Colonic mucosa (tissue), 4 donors: ENCODE measurements at regions not wholly inside any gene's neighbourhood (a gene's known extent, or its start where the extent isn't known, plus 50 kb on each side); places are given as distances from the start of the nearest gene placed in this dataset.

Experiments used
- DNase-seq: peaks from one replicate; pipeline ENCODE4 v3.0.0-alpha.2; 2020
- H3K27ac ChIP-seq: fragments of 200-600 bp; one replicate; pipeline ENCODE4 v1.8.0; 2021
- H3K27me3 ChIP-seq: fragments of 200-600 bp; one replicate; pipeline ENCODE4 v1.8.0; 2021
- H3K36me3 ChIP-seq: fragments of 200-600 bp; one replicate; pipeline ENCODE4 v1.8.0; 2021
- H3K4me1 ChIP-seq: fragments of 200-600 bp; one replicate; pipeline ENCODE4 v1.8.0; 2021; ENCODE audit warnings: mild to moderate bottlenecking
- H3K4me3 ChIP-seq: fragments of 200-600 bp; one replicate; pipeline ENCODE4 v1.8.0; 2021
- H3K9ac ChIP-seq, 2 donors: one replicate each; pipeline ENCODE4 v1.7.0; 2013; ENCODE audit warnings: control low read depth in 2 of 2, low read depth in 2 of 2, low read length in 2 of 2
- H3K9me3 ChIP-seq: fragments of 200-600 bp; one replicate; pipeline ENCODE4 v1.8.0; 2021
- intact Hi-C: fragments of 100-400 bp; cut with DNase I; formaldehyde crosslinking; loops from one replicate; pipeline ENCODE4 v1.14.1; 2022
- TF ChIP-seq, protein P1 (sequence below): fragments of 200-600 bp; IDR thresholded peaks from one replicate; pipeline ENCODE4 v1.8.0; 2022; ENCODE audit warnings: antibody characterized with exemption, mild to moderate bottlenecking
- donor health status: healthy.
- donor health status: DM: no; HTN: no; CAD: no.
- donor health status: DM: no; HTN: no; CAD: no.

DNA sequence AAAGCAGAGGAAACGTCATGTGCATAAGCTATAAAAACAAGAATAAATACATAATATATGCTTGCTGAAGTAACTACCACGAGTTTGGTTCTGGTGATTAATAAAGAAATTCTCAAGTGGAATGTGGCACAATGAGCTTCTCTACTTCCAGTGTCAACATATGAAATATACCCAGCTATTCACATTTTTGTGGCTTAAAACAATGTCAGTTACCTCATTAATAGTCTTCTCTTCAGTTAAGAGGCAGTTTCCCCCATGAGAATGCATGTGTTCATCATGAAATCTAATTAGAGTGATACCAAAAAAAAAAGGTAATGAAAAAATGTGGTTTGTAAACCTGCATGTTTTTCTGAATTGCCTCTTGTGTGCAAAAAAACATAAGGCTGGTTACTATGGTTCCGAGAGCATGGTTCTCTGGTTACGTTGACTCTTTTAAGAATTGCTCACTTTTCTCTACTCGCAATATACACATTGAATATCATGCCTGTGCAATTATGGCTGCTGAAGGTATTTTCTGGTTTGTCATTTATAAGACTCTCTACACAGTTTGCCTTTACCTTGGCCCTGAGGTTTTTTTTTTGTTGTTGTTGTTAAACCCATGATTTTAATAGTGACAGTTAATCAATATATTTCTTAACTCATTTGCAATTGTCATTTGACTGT, 108.2 kb downstream of the PCDH7 start:
- no peak for DNase-seq
- H3K27ac ChIP-seq: no peak overlapping the region

DNA sequence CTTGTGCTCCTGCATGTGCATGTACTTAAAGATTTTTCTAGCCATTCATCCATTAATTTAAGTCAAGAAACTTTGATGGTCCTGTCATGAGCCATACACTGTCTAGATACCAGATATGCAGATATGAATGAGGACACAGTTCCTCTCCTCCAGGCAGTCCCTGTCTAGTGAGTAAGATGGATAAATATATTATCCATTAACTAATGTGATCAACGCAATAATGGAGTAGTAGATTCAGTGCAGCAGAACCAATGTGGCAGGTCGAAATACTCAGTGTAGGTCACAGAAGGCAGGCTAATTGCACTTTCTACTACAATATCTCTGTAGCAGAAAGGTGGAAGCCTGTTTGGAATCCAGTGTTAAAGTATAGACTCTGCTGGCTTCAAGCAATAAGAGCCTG, 112.5 kb downstream of the PCDH7 start:
- no peak overlapping the region for H3K9ac ChIP-seq
- DNase-seq: no peak
- intact Hi-C loops: no loop called here

More for the DNA sequence above, 108.2 kb downstream of the PCDH7 start:
- no peak overlapping the region for H3K4me3 ChIP-seq
- no peaks in the 10 kb centered on the region for H3K4me1 ChIP-seq
- H3K36me3 ChIP-seq: no peaks in the 10 kb centered on the region
- no peaks in the 10 kb centered on the region for H3K27me3 ChIP-seq
- H3K9me3 ChIP-seq: no peaks in the 10 kb centered on the region
- TF ChIP-seq, protein P1, sequence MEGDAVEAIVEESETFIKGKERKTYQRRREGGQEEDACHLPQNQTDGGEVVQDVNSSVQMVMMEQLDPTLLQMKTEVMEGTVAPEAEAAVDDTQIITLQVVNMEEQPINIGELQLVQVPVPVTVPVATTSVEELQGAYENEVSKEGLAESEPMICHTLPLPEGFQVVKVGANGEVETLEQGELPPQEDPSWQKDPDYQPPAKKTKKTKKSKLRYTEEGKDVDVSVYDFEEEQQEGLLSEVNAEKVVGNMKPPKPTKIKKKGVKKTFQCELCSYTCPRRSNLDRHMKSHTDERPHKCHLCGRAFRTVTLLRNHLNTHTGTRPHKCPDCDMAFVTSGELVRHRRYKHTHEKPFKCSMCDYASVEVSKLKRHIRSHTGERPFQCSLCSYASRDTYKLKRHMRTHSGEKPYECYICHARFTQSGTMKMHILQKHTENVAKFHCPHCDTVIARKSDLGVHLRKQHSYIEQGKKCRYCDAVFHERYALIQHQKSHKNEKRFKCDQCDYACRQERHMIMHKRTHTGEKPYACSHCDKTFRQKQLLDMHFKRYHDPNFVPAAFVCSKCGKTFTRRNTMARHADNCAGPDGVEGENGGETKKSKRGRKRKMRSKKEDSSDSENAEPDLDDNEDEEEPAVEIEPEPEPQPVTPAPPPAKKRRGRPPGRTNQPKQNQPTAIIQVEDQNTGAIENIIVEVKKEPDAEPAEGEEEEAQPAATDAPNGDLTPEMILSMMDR: no peak
- H3K9ac ChIP-seq: no peak overlapping the region
- intact Hi-C loops: no loop called here

DNA sequence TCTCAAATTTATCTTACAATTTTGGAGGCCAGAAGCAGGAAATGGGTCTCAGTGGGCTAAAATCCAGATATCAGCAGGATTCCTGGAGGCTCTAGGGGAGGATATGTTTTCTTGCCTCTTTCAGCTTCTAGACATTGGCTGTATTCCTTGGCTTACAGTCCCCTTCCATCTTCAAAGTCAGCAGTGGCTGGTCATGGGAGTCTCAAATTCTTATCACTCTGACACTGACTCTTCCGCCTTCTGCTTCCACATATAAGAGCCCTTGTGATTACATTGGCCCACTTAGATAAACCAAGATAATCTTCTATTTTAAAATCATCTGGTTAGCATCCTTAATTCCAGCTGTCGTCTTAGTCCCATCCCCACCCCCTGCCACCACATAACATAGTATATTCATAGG, 113.0 kb downstream of the PCDH7 start:
- H3K4me3 ChIP-seq: no peak overlapping the region
- DNase-seq: no peak
- no peaks in the 10 kb centered on the region for H3K27me3 ChIP-seq
- TF ChIP-seq, protein P1: no peak
- H3K36me3 ChIP-seq: no peaks in the 10 kb centered on the region
- H3K27ac ChIP-seq: no peak overlapping the region
- intact Hi-C loops: no loop called here
- no peaks in the 10 kb centered on the region for H3K9me3 ChIP-seq
- no peak overlapping the region for H3K9ac ChIP-seq
- no peaks in the 10 kb centered on the region for H3K4me1 ChIP-seq

More for the DNA sequence above, 112.5 kb downstream of the PCDH7 start:
- Histone ChIP-seq H3K27me3 (no peaks in the 10 kb centered on the region), H3K4me1 (no peaks in the 10 kb centered on the region), H3K9me3 (no peaks in the 10 kb centered on the region), H3K27ac (no peak overlapping the region), H3K4me3 (no peak overlapping the region), H3K36me3 (no peaks in the 10 kb centered on the region)
- TF ChIP-seq, protein P1: no peak

DNA sequence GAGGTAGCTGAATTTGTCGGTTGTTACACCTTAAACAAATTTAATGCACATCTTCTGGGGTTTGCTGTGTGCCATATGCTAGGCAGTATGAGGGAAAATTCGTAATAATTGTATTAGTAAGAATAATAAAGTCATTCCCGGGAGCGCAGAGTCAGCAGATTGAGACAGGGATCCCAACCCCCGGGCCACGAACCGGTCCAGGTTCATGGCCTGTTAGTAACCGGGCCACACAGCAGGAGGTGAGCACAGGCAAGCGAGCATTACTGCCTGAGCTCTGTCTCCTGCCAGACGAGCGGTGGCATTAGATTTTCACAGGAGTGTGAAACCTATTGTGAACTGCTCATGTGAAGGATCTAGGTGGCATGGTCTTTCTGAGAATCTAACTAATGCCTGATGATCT, 114.9 kb downstream of the PCDH7 start:
- intact Hi-C loops: no loop called here

DNA sequence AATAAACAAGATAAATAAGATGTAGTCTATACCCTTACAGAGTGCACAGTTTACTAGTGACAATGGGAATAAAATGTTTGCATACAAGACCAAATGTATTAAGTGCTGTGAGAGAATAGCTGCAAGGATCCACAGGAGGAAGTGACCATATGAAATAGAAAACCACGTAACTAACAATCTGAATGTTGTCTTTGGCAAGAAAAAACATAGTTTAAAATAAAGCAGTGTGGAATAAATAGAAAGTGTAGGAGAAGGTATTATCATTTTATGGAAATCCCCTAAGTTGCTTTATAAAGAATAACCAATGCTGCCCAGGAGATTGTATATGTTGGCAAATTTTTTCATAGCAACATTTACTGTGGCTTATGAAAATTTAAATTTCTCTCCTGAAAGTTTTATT, 116.1 kb downstream of the PCDH7 start:
- TF ChIP-seq, protein P1: no peak
- H3K9ac ChIP-seq: no peak overlapping the region
- no peaks in the 10 kb centered on the region for H3K36me3 ChIP-seq
- intact Hi-C loops: no loop called here
- no peak overlapping the region for H3K27ac ChIP-seq
- H3K4me1 ChIP-seq: no peaks in the 10 kb centered on the region
- H3K9me3 ChIP-seq: no peaks in the 10 kb centered on the region
- DNase-seq: no peak
- H3K4me3 ChIP-seq: no peak overlapping the region
- no peaks in the 10 kb centered on the region for H3K27me3 ChIP-seq

More for the DNA sequence above, 114.9 kb downstream of the PCDH7 start:
- DNase-seq: no peak
- Histone ChIP-seq H3K4me3 (no peak overlapping the region), H3K36me3 (no peaks in the 10 kb centered on the region), H3K27me3 (no peaks in the 10 kb centered on the region), H3K27ac (no peak overlapping the region), H3K9me3 (no peaks in the 10 kb centered on the region), H3K4me1 (no peaks in the 10 kb centered on the region), H3K9ac (no peak overlapping the region)
- TF ChIP-seq, protein P1: no peak
